HL-60 (cell line): ENCODE measurements at regions not wholly inside any gene's neighbourhood (a gene's known extent, or its start where the extent isn't known, plus 50 kb on each side); places are given as distances from the start of the nearest gene placed in this dataset.

Experiments
- GABPA ChIP-seq: IDR thresholded peaks from 2 replicates; pipeline ENCODE4 v1.6.1; 2012; ENCODE audit warnings: low read depth
- POLR2AphosphoS5 ChIP-seq: IDR thresholded peaks from 2 replicates; pipeline ENCODE4 v1.6.1; 2012; ENCODE audit warnings: low read depth
- REST ChIP-seq: IDR thresholded peaks from 2 replicates; pipeline ENCODE4 v1.6.1; 2012; ENCODE audit warnings: low read depth; ENCODE audit not compliant: insufficient replicate concordance
- SPI1 ChIP-seq: IDR thresholded peaks from 2 replicates; pipeline ENCODE4 v1.6.1; 2012; ENCODE audit warnings: low read depth, mild to moderate bottlenecking, borderline replicate concordance
- TF ChIP-seq, protein P1 (sequence below): IDR thresholded peaks from one replicate; pipeline ENCODE4 v1.5.1; 2011; ENCODE audit warnings: low read length, control low read depth, inconsistent platforms; ENCODE audit not compliant: insufficient read depth

- TF ChIP-seq, protein P1, sequence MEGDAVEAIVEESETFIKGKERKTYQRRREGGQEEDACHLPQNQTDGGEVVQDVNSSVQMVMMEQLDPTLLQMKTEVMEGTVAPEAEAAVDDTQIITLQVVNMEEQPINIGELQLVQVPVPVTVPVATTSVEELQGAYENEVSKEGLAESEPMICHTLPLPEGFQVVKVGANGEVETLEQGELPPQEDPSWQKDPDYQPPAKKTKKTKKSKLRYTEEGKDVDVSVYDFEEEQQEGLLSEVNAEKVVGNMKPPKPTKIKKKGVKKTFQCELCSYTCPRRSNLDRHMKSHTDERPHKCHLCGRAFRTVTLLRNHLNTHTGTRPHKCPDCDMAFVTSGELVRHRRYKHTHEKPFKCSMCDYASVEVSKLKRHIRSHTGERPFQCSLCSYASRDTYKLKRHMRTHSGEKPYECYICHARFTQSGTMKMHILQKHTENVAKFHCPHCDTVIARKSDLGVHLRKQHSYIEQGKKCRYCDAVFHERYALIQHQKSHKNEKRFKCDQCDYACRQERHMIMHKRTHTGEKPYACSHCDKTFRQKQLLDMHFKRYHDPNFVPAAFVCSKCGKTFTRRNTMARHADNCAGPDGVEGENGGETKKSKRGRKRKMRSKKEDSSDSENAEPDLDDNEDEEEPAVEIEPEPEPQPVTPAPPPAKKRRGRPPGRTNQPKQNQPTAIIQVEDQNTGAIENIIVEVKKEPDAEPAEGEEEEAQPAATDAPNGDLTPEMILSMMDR = no peak
- TF ChIP-seq POLR2AphosphoS5 (no peak), REST (no peak), SPI1 (no peak), GABPA (no peak)
Observed at GRCh38 chr16:73955702-73956101, 340.9 kb upstream of the PSMD7 start.
